HFF-Myc (cell line): ENCODE measurements at regions not wholly inside any gene's neighbourhood (a gene's known extent, or its start where the extent isn't known, plus 50 kb on each side); places are given as distances from the start of the nearest gene placed in this dataset.

Experiments used
- DNase-seq: peaks from one replicate; pipeline ENCODE4 v3.0.0-alpha.2; 2011; ENCODE audit warnings: low read depth; ENCODE audit errors: extremely low read depth
- H3K4me3 ChIP-seq: replicated peaks from 2 replicates; pipeline ENCODE4 v1.5.1; 2011; ENCODE audit warnings: low read depth, mild to moderate bottlenecking, control low read depth, low read length
- TF ChIP-seq, protein P1 (sequence below): IDR thresholded peaks from 2 replicates; pipeline ENCODE4 v1.5.1; 2012; ENCODE audit warnings: mild to moderate bottlenecking, low read depth, low read length, control low read depth; ENCODE audit errors: missing control alignments

DNA sequence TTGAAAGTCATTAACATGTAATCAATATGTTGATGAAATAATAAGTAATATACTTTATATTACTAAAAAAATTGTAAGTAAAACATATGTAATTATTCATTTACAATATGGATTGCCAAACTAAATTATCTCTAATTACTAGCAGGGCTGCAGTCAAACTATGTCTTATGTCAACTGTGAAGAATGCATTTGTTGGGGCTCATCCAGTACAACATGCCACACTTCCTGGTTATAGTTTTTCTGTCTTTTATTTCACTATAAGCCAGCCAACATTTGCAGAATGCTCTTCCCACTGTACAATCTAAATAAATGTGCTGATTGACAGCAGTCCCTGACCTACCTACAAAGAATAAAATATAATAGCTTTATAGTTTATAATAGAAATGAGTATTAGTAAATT, 975.4 kb upstream of the NDST4 start:
- H3K4me3 ChIP-seq = no peak overlapping the region
- TF ChIP-seq, protein P1, sequence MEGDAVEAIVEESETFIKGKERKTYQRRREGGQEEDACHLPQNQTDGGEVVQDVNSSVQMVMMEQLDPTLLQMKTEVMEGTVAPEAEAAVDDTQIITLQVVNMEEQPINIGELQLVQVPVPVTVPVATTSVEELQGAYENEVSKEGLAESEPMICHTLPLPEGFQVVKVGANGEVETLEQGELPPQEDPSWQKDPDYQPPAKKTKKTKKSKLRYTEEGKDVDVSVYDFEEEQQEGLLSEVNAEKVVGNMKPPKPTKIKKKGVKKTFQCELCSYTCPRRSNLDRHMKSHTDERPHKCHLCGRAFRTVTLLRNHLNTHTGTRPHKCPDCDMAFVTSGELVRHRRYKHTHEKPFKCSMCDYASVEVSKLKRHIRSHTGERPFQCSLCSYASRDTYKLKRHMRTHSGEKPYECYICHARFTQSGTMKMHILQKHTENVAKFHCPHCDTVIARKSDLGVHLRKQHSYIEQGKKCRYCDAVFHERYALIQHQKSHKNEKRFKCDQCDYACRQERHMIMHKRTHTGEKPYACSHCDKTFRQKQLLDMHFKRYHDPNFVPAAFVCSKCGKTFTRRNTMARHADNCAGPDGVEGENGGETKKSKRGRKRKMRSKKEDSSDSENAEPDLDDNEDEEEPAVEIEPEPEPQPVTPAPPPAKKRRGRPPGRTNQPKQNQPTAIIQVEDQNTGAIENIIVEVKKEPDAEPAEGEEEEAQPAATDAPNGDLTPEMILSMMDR = no peak
- no peak for DNase-seq

DNA sequence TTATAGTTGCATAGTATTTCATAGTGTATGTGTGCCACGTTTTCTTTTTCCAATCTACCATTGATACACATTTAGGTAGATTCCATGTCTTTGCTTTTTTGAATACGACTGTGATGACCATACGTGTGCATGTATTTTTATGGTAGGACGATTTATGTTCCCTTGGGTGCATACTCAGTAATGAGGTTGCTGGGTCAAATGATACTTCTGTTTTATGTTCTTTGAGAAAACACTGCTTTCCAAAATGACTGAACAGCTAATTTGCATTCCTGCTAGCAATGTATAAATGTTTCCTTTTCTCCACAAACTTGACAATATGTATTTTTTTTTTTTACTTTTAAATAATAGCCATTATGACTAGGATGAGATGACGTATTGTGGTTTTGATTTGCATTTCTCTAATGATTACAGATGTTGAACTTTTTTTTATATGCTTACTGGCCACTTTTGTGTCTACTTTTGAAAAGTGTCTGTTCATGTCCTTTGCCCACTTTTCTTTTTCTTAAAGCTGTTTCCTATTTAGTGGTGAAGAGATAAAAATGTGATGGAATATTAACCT, 969.5 kb upstream of the NDST4 start:
- DNase-seq = no peak
- no peak overlapping the region for H3K4me3 ChIP-seq
- TF ChIP-seq, protein P1 = no peak

DNA sequence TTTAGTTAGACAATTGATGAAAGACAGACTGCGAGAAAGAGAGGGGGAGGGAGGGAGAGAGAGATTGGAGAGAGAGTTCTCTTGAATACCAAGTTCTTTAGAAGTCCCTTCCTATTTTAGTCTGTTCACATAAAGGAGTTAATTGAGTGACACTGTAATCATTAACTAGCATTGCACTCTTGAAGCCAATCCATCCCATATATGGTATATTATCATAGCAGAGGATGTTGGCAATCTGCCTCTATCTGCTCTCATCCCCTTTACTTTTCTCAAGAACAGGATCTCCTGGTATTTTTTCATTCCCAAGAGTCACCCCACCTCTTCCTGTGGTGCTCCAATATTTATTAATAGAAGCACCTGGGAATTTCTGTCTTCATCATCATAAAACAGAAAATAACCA, 959.6 kb upstream of the NDST4 start:
- DNase-seq = no peak
- H3K4me3 ChIP-seq = no peak overlapping the region
- TF ChIP-seq, protein P1 = no peak

GRCh38 chr4:116070283-116070682, 956.9 kb upstream of the NDST4 start:
- no peak for DNase-seq
- no peak overlapping the region for H3K4me3 ChIP-seq
- TF ChIP-seq, protein P1 = no peak

DNA sequence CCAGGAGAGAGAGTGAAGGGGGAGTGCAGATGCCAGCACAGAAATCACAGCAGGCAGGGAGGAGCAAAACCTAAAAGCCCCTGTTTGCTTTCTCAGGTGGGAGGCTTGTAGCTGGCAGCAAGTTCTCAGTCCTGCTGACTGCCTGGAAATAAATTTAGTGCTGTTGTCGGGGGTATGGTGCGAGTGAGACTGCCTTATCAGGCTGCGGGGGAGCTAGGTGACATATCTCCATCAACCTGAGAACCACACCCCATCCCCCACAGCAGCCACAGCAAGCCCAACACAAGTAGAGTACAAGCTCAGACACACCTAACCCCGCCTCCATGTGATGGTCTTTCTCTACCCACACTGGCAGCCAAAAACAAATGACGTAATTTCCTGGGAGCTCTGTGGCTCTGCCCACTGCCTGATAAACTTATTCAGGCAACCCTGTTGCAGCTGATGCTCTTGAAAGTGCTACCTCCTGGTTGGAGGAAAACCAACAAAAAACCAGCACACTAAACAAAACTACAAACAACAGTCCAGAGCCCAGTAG, 953.4 kb upstream of the NDST4 start:
- no peak for DNase-seq
- TF ChIP-seq, protein P1 = no peak

DNA sequence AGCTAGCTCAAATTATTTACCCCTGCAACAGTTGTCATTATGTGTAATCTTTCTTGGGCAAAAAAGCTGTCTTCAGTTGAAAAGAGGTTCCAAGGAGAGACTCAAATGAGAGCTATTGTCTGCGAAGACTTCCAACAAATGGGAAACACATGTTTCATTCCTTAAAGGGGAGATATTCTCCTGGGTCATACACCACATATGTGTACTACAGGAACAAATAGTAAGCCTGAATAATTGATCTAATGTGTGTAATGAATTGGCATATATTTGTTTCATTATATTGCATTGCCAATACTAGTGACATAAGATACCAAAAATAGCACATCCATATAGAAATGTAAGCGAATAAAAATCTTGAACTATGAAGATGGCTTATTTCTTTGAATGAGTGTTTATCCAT, 950.9 kb upstream of the NDST4 start:
- no peak overlapping the region for H3K4me3 ChIP-seq
- DNase-seq = no peak
- TF ChIP-seq, protein P1 = no peak

More for the DNA sequence above, 953.4 kb upstream of the NDST4 start:
- no peak overlapping the region for H3K4me3 ChIP-seq

GRCh38 chr4:116059361-116059760, 945.9 kb upstream of the NDST4 start:
- TF ChIP-seq, protein P1 = no peak
- H3K4me3 ChIP-seq = no peak overlapping the region
- DNase-seq = no peak
